ENCODE measurements at regions not wholly inside any gene's neighbourhood (a gene's known extent, or its start where the extent isn't known, plus 50 kb on each side); places are given as distances from the start of the nearest gene placed in this dataset.

DNA sequence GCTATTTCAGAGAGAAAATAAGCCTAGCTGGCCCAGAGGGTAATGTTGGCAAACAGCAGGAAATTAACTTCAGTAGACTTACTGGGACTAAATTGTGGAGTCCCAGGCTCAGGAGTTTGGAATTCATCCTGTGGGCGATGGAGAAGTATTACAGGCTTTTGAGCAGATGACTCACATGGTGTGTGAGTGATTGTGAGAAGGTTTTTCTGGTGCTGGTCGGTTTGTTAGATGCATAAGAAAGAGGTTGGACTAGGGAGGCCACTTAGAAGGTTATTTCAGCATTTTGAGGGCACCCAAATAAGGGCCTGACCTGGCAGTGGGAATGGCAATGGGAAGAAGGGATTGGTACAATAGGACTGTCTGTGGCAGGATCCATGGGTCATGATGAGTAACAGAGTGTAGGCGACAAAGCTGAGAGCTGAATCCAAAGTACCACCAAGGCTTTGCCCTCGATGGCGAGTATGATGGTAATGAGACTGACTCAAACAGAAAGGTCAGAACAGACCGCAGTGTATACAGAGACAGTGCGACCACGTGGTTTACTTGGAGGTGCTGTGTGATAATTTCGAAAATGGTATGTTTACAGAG is 69.2 kb upstream of the KIF26B start (continued):
- TF ChIP-seq NFATC3 (IDR thresholded peaks at IDR 0.05) (no peak), ELF1 (tag; IDR thresholded peaks at IDR 0.05) (no peak), ZNF764 (CRISPR knock-in tag; IDR thresholded peaks at IDR 0.05; ENCODE audit: low read depth) (no peak), PTRF (tag; IDR thresholded peaks at IDR 0.05) (no peak)
- TF ChIP-seq, protein P1, sequence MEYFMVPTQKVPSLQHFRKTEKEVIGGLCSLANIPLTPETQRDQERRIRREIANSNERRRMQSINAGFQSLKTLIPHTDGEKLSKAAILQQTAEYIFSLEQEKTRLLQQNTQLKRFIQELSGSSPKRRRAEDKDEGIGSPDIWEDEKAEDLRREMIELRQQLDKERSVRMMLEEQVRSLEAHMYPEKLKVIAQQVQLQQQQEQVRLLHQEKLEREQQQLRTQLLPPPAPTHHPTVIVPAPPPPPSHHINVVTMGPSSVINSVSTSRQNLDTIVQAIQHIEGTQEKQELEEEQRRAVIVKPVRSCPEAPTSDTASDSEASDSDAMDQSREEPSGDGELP (CRISPR knock-in tag; IDR thresholded peaks at IDR 0.05; ENCODE audit: borderline replicate concordance): no peak

DNA sequence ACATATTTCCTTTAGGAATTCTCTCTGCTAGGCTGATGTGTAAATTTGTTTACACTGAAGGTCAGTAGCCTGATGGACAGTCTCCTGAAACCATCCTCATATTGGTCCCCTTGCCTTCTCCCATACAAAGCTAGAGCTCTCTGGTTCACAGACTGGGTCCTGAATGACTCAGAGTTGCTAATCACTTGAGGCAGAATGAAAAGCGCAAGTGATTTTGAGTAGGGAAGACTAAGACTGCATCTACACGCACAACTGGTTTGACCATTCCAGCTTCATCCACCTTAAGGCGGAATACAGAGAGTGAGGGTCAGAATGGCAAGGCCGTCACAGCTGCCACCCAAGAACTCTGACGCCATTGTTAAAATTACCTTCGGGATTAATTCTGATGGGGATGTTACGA is 70.2 kb upstream of the KIF26B start:
- TF ChIP-seq MED1 (CRISPR knock-in tag; IDR thresholded peaks at IDR 0.05; ENCODE audit: borderline replicate concordance) (no peak), SETDB1 (IDR thresholded peaks at IDR 0.05; ENCODE audit: low read length) (no peak), SMARCE1 (IDR thresholded peaks at IDR 0.05) (no peak), TARDBP (IDR thresholded peaks at IDR 0.05) (no peak), ZNF584 (CRISPR knock-in tag; IDR thresholded peaks at IDR 0.05; ENCODE audit: low read depth) (no peak), ZNF561 (CRISPR knock-in tag; conservative IDR thresholded peaks at IDR 0.05) (no peak), RBFOX2 (IDR thresholded peaks at IDR 0.05; ENCODE audit: low read depth, low read length) (no peak)
- TF ChIP-seq, protein P2, sequence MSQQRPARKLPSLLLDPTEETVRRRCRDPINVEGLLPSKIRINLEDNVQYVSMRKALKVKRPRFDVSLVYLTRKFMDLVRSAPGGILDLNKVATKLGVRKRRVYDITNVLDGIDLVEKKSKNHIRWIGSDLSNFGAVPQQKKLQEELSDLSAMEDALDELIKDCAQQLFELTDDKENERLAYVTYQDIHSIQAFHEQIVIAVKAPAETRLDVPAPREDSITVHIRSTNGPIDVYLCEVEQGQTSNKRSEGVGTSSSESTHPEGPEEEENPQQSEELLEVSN (IDR thresholded peaks at IDR 0.05; ENCODE audit: borderline replicate concordance in 1 of 2, extremely low read depth in 1 of 2, insufficient read depth in 1 of 2, insufficient read length in 1 of 2, low read depth in 1 of 2, low read length in 1 of 2, poor library complexity in 1 of 2, severe bottlenecking in 1 of 2): no peak
- TF ChIP-seq, protein P3, sequence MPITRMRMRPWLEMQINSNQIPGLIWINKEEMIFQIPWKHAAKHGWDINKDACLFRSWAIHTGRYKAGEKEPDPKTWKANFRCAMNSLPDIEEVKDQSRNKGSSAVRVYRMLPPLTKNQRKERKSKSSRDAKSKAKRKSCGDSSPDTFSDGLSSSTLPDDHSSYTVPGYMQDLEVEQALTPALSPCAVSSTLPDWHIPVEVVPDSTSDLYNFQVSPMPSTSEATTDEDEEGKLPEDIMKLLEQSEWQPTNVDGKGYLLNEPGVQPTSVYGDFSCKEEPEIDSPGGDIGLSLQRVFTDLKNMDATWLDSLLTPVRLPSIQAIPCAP (CRISPR knock-in tag; IDR thresholded peaks at IDR 0.05; ENCODE audit: borderline replicate concordance): no peak
- TF ChIP-seq, protein P4, sequence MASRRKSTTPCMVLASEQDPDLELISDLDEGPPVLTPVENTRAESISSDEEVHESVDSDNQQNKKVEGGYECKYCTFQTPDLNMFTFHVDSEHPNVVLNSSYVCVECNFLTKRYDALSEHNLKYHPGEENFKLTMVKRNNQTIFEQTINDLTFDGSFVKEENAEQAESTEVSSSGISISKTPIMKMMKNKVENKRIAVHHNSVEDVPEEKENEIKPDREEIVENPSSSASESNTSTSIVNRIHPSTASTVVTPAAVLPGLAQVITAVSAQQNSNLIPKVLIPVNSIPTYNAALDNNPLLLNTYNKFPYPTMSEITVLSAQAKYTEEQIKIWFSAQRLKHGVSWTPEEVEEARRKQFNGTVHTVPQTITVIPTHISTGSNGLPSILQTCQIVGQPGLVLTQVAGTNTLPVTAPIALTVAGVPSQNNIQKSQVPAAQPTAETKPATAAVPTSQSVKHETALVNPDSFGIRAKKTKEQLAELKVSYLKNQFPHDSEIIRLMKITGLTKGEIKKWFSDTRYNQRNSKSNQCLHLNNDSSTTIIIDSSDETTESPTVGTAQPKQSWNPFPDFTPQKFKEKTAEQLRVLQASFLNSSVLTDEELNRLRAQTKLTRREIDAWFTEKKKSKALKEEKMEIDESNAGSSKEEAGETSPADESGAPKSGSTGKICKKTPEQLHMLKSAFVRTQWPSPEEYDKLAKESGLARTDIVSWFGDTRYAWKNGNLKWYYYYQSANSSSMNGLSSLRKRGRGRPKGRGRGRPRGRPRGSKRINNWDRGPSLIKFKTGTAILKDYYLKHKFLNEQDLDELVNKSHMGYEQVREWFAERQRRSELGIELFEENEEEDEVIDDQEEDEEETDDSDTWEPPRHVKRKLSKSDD (conservative IDR thresholded peaks at IDR 0.05; ENCODE audit: low read length): no peak
- TF ChIP-seq, protein P5, sequence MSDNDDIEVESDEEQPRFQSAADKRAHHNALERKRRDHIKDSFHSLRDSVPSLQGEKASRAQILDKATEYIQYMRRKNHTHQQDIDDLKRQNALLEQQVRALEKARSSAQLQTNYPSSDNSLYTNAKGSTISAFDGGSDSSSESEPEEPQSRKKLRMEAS (CRISPR knock-in tag; IDR thresholded peaks at IDR 0.05): no peak
- no peaks in the 10 kb centered on the region for H3K27me3 ChIP-seq (ENCODE audit: control insufficient read depth in 2 of 2, insufficient read depth in 2 of 2, low read length in 2 of 2)
- intact Hi-C loops (cut with micrococcal nuclease) (loop anchor here (5.0 kb wide), 1 partner anchor 58 kb away; no protein-coding TSS in a partner anchor), in situ Hi-C loops (cut with MboI) (no loop called here)
- CTCF ChIA-PET (ENCODE audit: low intra/inter-chr PET ratio): no interaction called here
- H3K4me3 ChIP-seq: no peak overlapping the region
- no peak for DNase-seq (ENCODE audit: extremely low read depth in 1 of 4, low spot score in 3 of 4)
- FAIRE-seq: no peak
- H3K4me1 ChIP-seq (replicated peaks in 1 of 2; ENCODE audit: control insufficient read depth in 2 of 2, insufficient read depth in 2 of 2, low read length in 2 of 2): no peaks in the 10 kb centered on the region
- H3K79me2 ChIP-seq (ENCODE audit: control insufficient read depth, insufficient read depth, low read length): no peaks in the 10 kb centered on the region
- ATAC-seq: no peak
- 89% methylated on average over 7 of the region's 7 CpGs for WGBS (ENCODE audit: insufficient coverage, low coverage, missing lambda C conversion rate)
- H3K9me3 ChIP-seq (replicated peaks; ENCODE audit: control insufficient read depth, insufficient read depth, low read depth, low read length): no peaks in the 10 kb centered on the region
- H4K20me1 ChIP-seq (replicated peaks; ENCODE audit: control insufficient read depth, insufficient read depth, low read length): no peaks in the 10 kb centered on the region
- no peak overlapping the region for H3K27ac ChIP-seq (ENCODE audit: extremely low read depth, low read depth, low read length)
- H3K4me2 ChIP-seq (ENCODE audit: insufficient read depth, low read length): no peak overlapping the region
- H2AFZ ChIP-seq (ENCODE audit: low read depth, low read length): no peak overlapping the region
- H3K9ac ChIP-seq (ENCODE audit: insufficient read depth in 1 of 2, low read depth in 2 of 2, low read length in 2 of 2): no peak overlapping the region
- BruUV-seq (replicated peaks): no TSS peak
- POLR2A ChIA-PET: interaction anchor here (1.0 kb wide), 1 partner anchor 51 kb away, joined by 3 read pairs; no protein-coding TSS in a partner anchor
- no peaks in the 10 kb centered on the region for H3K9me1 ChIP-seq (ENCODE audit: control insufficient read depth, insufficient read depth, low read length)
- no peaks in the 10 kb centered on the region for H3K36me3 ChIP-seq (ENCODE audit: control insufficient read depth, insufficient read depth, low read length)

All from K562 (cell line).